HEK293 (cell line): ENCODE measurements at regions not wholly inside any gene's neighbourhood (a gene's known extent, or its start where the extent isn't known, plus 50 kb on each side); places are given as distances from the start of the nearest gene placed in this dataset.
A peak's percentile ranks its signal among the peaks of the same experiment; 100 is the strongest.
"Not testable (repeated sequence)": the region's sequence is repeated elsewhere in the genome, so short reads cannot be mapped to it uniquely, and the experiment has no call there.

Experiments used
- CTCF ChIA-PET: fragments of 350-600 bp; formaldehyde crosslinking; extraction: SDS; loops from one replicate; lab custom pipeline; 2021; ENCODE audit warnings: antibody characterized with exemption; lab: Yijun Ruan, JAX
- POLR2A ChIA-PET: fragments of 300-600 bp; formaldehyde crosslinking; extraction: SDS; loops from one replicate; lab custom pipeline; 2020; ENCODE audit warnings: antibody characterized with exemption, inconsistent platforms; lab: Yijun Ruan, JAX
- H3K27ac ChIP-seq: fragments of 200-500 bp; sonication (Bioruptor generic); 2 replicates; pipeline ENCODE4 v1.5.1; 2014; ENCODE audit warnings: low read depth, low read length, control low read depth, inconsistent platforms; ENCODE audit errors: extremely low read depth
- H3K36me3 ChIP-seq, 2 experiments: fragments of 200-500 bp in 1 of 2; sonication (Bioruptor generic) in 1 of 2; 1 replicate in 1 of 2; 2 replicates in 1 of 2; pipeline ENCODE4 v1.5.1; 2014 to 2017; ENCODE audit warnings: inconsistent platforms in 2 of 2, low read length in 2 of 2; ENCODE audit not compliant: control insufficient read depth in 2 of 2, insufficient read depth in 1 of 2
- H3K4me1 ChIP-seq: fragments of 200-500 bp; sonication (Bioruptor generic); 2 replicates; pipeline ENCODE4 v1.5.1; 2014; ENCODE audit warnings: mild to moderate bottlenecking, low read length, inconsistent platforms; ENCODE audit not compliant: control insufficient read depth, insufficient read depth
- H3K4me3 ChIP-seq: 2 replicates; pipeline ENCODE4 v1.5.1; 2011; ENCODE audit warnings: low read depth, mild to moderate bottlenecking, control low read depth, low read length, moderate library complexity
- H3K9me3 ChIP-seq: fragments of 200-500 bp; sonication (Bioruptor generic); 2 replicates; pipeline ENCODE4 v1.5.1; 2014; ENCODE audit warnings: low read depth, low read length, inconsistent platforms; ENCODE audit not compliant: control insufficient read depth, insufficient read depth
- BCL11B ChIP-seq: fragments of 450-650 bp; formaldehyde crosslinking; IDR thresholded peaks from 2 replicates; pipeline ENCODE4 v1.5.1; 2016; ENCODE audit warnings: low read depth, missing biosample characterization, missing genetic modification characterization
- GLIS2 ChIP-seq: fragments of 450-650 bp; formaldehyde crosslinking; IDR thresholded peaks from 2 replicates; pipeline ENCODE4 v1.5.1; 2016; ENCODE audit warnings: missing biosample characterization, missing genetic modification characterization
- KLF10 ChIP-seq: fragments of 450-650 bp; IDR thresholded peaks from 2 replicates; pipeline ENCODE4 v1.5.1; 2018; ENCODE audit warnings: missing biosample characterization, mild to moderate bottlenecking, missing genetic modification characterization
- KLF16 ChIP-seq: fragments of 450-650 bp; formaldehyde crosslinking; IDR thresholded peaks from 2 replicates; pipeline ENCODE4 v1.5.1; 2017; ENCODE audit warnings: missing biosample characterization, missing genetic modification characterization
- KLF8 ChIP-seq: fragments of 450-650 bp; formaldehyde crosslinking; IDR thresholded peaks from 2 replicates; pipeline ENCODE4 v1.5.1; 2016; ENCODE audit warnings: missing biosample characterization, missing genetic modification characterization
- PATZ1 ChIP-seq: fragments of 450-650 bp; formaldehyde crosslinking; IDR thresholded peaks from 2 replicates; pipeline ENCODE4 v1.5.1; 2016; ENCODE audit warnings: missing biosample characterization, missing genetic modification characterization
- SP2 ChIP-seq: fragments of 450-650 bp; formaldehyde crosslinking; IDR thresholded peaks from 2 replicates; pipeline ENCODE4 v1.5.1; 2016; ENCODE audit warnings: missing biosample characterization, missing genetic modification characterization
- SP3 ChIP-seq: fragments of 450-650 bp; formaldehyde crosslinking; IDR thresholded peaks from 2 replicates; pipeline ENCODE4 v1.5.1; 2016; ENCODE audit warnings: missing biosample characterization, missing genetic modification characterization
- WT1 ChIP-seq: fragments of 450-650 bp; formaldehyde crosslinking; IDR thresholded peaks from 2 replicates; pipeline ENCODE4 v1.5.1; 2016; ENCODE audit warnings: missing biosample characterization, missing genetic modification characterization
- ZBTB11 ChIP-seq: fragments of 450-650 bp; formaldehyde crosslinking; conservative IDR thresholded peaks from 2 replicates; pipeline ENCODE4 v1.5.1; 2016; ENCODE audit warnings: low read depth, missing biosample characterization, missing genetic modification characterization
- ZBTB26 ChIP-seq: fragments of 450-650 bp; formaldehyde crosslinking; optimal IDR thresholded peaks from 2 replicates; pipeline ENCODE3; 2016; ENCODE audit warnings: missing biosample characterization, mild to moderate bottlenecking, missing genetic modification characterization
- ZEB2 ChIP-seq: fragments of 450-650 bp; formaldehyde crosslinking; IDR thresholded peaks from 2 replicates; pipeline ENCODE4 v1.5.1; 2016; ENCODE audit warnings: missing biosample characterization, missing genetic modification characterization
- ZFP69B ChIP-seq: fragments of 450-650 bp; formaldehyde crosslinking; IDR thresholded peaks from 2 replicates; pipeline ENCODE4 v1.5.1; 2016; ENCODE audit warnings: missing biosample characterization, missing genetic modification characterization
- ZNF2 ChIP-seq: fragments of 450-650 bp; formaldehyde crosslinking; IDR thresholded peaks from 2 replicates; pipeline ENCODE4 v1.5.1; 2016; ENCODE audit warnings: missing biosample characterization, missing genetic modification characterization
- ZNF24 ChIP-seq: fragments of 450-650 bp; formaldehyde crosslinking; IDR thresholded peaks from 2 replicates; pipeline ENCODE4 v1.5.1; 2016; ENCODE audit warnings: missing biosample characterization, missing genetic modification characterization
- ZNF26 ChIP-seq: fragments of 450-650 bp; formaldehyde crosslinking; IDR thresholded peaks from 2 replicates; pipeline ENCODE4 v1.5.1; 2016; ENCODE audit warnings: missing biosample characterization, missing genetic modification characterization
- ZNF341 ChIP-seq: fragments of 450-650 bp; formaldehyde crosslinking; IDR thresholded peaks from 2 replicates; pipeline ENCODE4; 2016; ENCODE audit warnings: low read depth, missing biosample characterization, missing genetic modification characterization
- ZNF37A ChIP-seq: fragments of 450-650 bp; IDR thresholded peaks from 2 replicates; pipeline ENCODE4 v1.5.1; 2018; ENCODE audit warnings: missing biosample characterization, missing genetic modification characterization
- ZNF391 ChIP-seq: fragments of 450-650 bp; formaldehyde crosslinking; IDR thresholded peaks from 2 replicates; pipeline ENCODE4 v1.5.1; 2016; ENCODE audit warnings: low read depth, missing biosample characterization, missing genetic modification characterization, borderline replicate concordance
- ZNF580 ChIP-seq: fragments of 450-650 bp; formaldehyde crosslinking; IDR thresholded peaks from 2 replicates; pipeline ENCODE4 v1.5.1; 2016; ENCODE audit warnings: missing biosample characterization, missing genetic modification characterization
- ZNF629 ChIP-seq: fragments of 450-650 bp; formaldehyde crosslinking; IDR thresholded peaks from 2 replicates; pipeline ENCODE4 v1.5.1; 2017; ENCODE audit warnings: missing biosample characterization, missing genetic modification characterization
- ZNF660 ChIP-seq: fragments of 450-650 bp; IDR thresholded peaks from 2 replicates; pipeline ENCODE4 v1.5.1; 2018; ENCODE audit warnings: missing biosample characterization, mild to moderate bottlenecking, missing genetic modification characterization
- ZXDB ChIP-seq: fragments of 450-650 bp; formaldehyde crosslinking; IDR thresholded peaks from 2 replicates; pipeline ENCODE4 v1.5.1; 2016; ENCODE audit warnings: missing biosample characterization, missing genetic modification characterization

GRCh38 chr1:820962-821361 lies 102.8 kb upstream of the SAMD11 start (continued):
- TF ChIP-seq ZNF37A (tag by site-specific recombination) (no peak), ZNF26 (tag by site-specific recombination) (no peak)

GRCh38 chr1:826808-827207 lies 96.9 kb upstream of the SAMD11 start:
- H3K4me1 ChIP-seq, H3K9me3 ChIP-seq, H3K36me3 ChIP-seq, POLR2A ChIA-PET, CTCF ChIA-PET: not testable (repeated sequence)
- Histone ChIP-seq H3K27ac (peak overlapping the region; percentile 60; the same call in 1 of the 2 replicates), H3K4me3 (peak overlapping the region; percentile 62)

- H3K36me3 ChIP-seq = not testable (repeated sequence)
- TF ChIP-seq GLIS2 (tag by site-specific recombination) (peak; percentile 34; the same call in 1 of the 2 replicates), PATZ1 (tag by site-specific recombination) (peak; percentile 54), ZFP69B (tag by site-specific recombination) (0 out of 2 replicates have a peak, but pooled peaks have one; percentile 23), ZNF629 (peak; percentile 85), ZNF341 (tag by site-specific recombination) (0 out of 2 replicates have a peak, but pooled peaks have one; percentile 37), ZNF24 (tag by site-specific recombination) (0 out of 2 replicates have a peak, but pooled peaks have one; percentile 40), KLF16 (tag by site-specific recombination) (0 out of 2 replicates have a peak, but pooled peaks have one; percentile 25), KLF8 (tag by site-specific recombination) (peak; percentile 96), ZNF660 (tag by site-specific recombination) (peak; percentile 65; the same call in 1 of the 2 replicates), ZEB2 (peak; percentile 63; the same call in 1 of the 2 replicates), BCL11B (tag by site-specific recombination) (peak; percentile 85), ZNF580 (tag by site-specific recombination) (peak; percentile 96), ZBTB11 (peak; percentile 98), SP3 (tag by site-specific recombination) (peak; percentile 68), KLF10 (tag by site-specific recombination) (0 out of 2 replicates have a peak, but pooled peaks have one; percentile 32), ZXDB (tag by site-specific recombination) (peak; percentile 69), ZNF2 (tag by site-specific recombination) (0 out of 2 replicates have a peak, but pooled peaks have one; percentile 31), ZBTB26 (tag by site-specific recombination) (peak; percentile 82), SP2 (tag by site-specific recombination) (peak; percentile 82), WT1 (tag by site-specific recombination) (0 out of 2 replicates have a peak, but pooled peaks have one; percentile 27), ZNF391 (tag by site-specific recombination) (0 out of 2 replicates have a peak, but pooled peaks have one; percentile 45)
These were observed 96.3 kb upstream of the SAMD11 start for GRCh38 chr1:827211-828063.

More at GRCh38 chr1:827211-828063, 96.3 kb upstream of the SAMD11 start:
- H3K4me1 ChIP-seq, POLR2A ChIA-PET, CTCF ChIA-PET, H3K9me3 ChIP-seq: not testable (repeated sequence)
- Histone ChIP-seq H3K4me3 (peak overlapping the region; percentile 62), H3K27ac (peak overlapping the region; percentile 60; the same call in 1 of the 2 replicates)
